Karpas-422 (cell line): ENCODE measurements at regions not wholly inside any gene's neighbourhood (a gene's known extent, or its start where the extent isn't known, plus 50 kb on each side); places are given as distances from the start of the nearest gene placed in this dataset.

Experiments
- DNase-seq: peaks from one replicate; pipeline ENCODE4 v3.0.0-alpha.2; 2015
- H2AFZ ChIP-seq: fragments of 200-600 bp; sonication (generic); 2 replicates; pipeline ENCODE4 v1.6.1; 2014; ENCODE audit warnings: antibody characterized with exemption, low read length, mixed read lengths
- H3K27ac ChIP-seq: fragments of 200-600 bp; sonication (generic); 2 replicates; pipeline ENCODE4 v1.5.1; 2014; ENCODE audit warnings: mild to moderate bottlenecking, low read length, moderate library complexity
- H3K27me3 ChIP-seq: fragments of 200-600 bp; sonication (generic); 2 replicates; pipeline ENCODE4 v1.6.1; 2014; ENCODE audit warnings: low read length, mixed read lengths
- H3K36me3 ChIP-seq: fragments of 200-600 bp; sonication (generic); 2 replicates; pipeline ENCODE4 v1.6.1; 2014; ENCODE audit warnings: low read length, mixed read lengths; ENCODE audit not compliant: insufficient read depth
- H3K4me1 ChIP-seq: fragments of 200-600 bp; sonication (generic); 2 replicates; pipeline ENCODE4 v1.6.1; 2014; ENCODE audit warnings: mild to moderate bottlenecking, low read length, mixed read lengths
- H3K4me2 ChIP-seq: fragments of 200-600 bp; sonication (generic); 2 replicates; pipeline ENCODE4 v1.6.1; 2014; ENCODE audit warnings: low read length, low read depth, mild to moderate bottlenecking; ENCODE audit not compliant: poor library complexity, severe bottlenecking
- H3K4me3 ChIP-seq: fragments of 200-600 bp; sonication (generic); 2 replicates; pipeline ENCODE4 v1.5.1; 2014; ENCODE audit warnings: mild to moderate bottlenecking, antibody characterized with exemption, low read length, mixed read lengths
- H3K79me2 ChIP-seq: fragments of 200-600 bp; sonication (generic); 2 replicates; pipeline ENCODE4 v1.6.1; 2014; ENCODE audit warnings: mild to moderate bottlenecking, low read length, mixed read lengths
- H3K9ac ChIP-seq: fragments of 200-600 bp; sonication (generic); 2 replicates; pipeline ENCODE4 v1.6.0; 2014; ENCODE audit warnings: low read length
- H3K9me2 ChIP-seq: fragments of 200-600 bp; sonication (generic), shearing (Covaris generic); replicated peaks from 2 replicates; pipeline ENCODE4 v1.6.0; 2014; ENCODE audit warnings: mild to moderate bottlenecking, low read length, moderate library complexity; ENCODE audit not compliant: insufficient read depth
- H3K9me3 ChIP-seq: fragments of 300-700, 200-600 bp; sonication (generic); 2 replicates; pipeline ENCODE4 v1.6.1; 2014; ENCODE audit warnings: low read length, mixed read lengths
- H4K20me1 ChIP-seq: fragments of 200-600 bp; sonication (generic); 2 replicates; pipeline ENCODE4 v1.6.1; 2014; ENCODE audit warnings: mild to moderate bottlenecking, antibody characterized with exemption, low read length, low read depth; ENCODE audit not compliant: insufficient read depth

GRCh38 chr6:3635482-3635881, 116.0 kb downstream of the PXDC1 start:
- Histone ChIP-seq H3K27me3 (no peaks in the 10 kb centered on the region), H4K20me1 (no peaks in the 10 kb centered on the region), H3K4me1 (no peaks in the 10 kb centered on the region), H2AFZ (no peak overlapping the region), H3K9me2 (no peaks in the 10 kb centered on the region), H3K4me2 (no peak overlapping the region), H3K4me3 (no peak overlapping the region), H3K36me3 (no peaks in the 10 kb centered on the region), H3K9me3 (no peaks in the 10 kb centered on the region), H3K27ac (no peak overlapping the region), H3K79me2 (no peaks in the 10 kb centered on the region), H3K9ac (no peak overlapping the region)
- no peak for DNase-seq

- Histone ChIP-seq H3K9me3 (no peaks in the 10 kb centered on the region), H3K27me3 (no peaks in the 10 kb centered on the region), H3K4me3 (no peak overlapping the region), H3K36me3 (no peaks in the 10 kb centered on the region), H2AFZ (no peak overlapping the region), H3K9me2 (no peaks in the 10 kb centered on the region), H3K9ac (no peak overlapping the region), H4K20me1 (no peaks in the 10 kb centered on the region), H3K4me1 (no peaks in the 10 kb centered on the region), H3K79me2 (no peaks in the 10 kb centered on the region), H3K27ac (no peak overlapping the region), H3K4me2 (no peak overlapping the region)
- DNase-seq = no peak
Observed at GRCh38 chr6:3634280-3634816, 117.2 kb downstream of the PXDC1 start.

- Histone ChIP-seq H3K79me2 (no peaks in the 10 kb centered on the region), H3K4me1 (no peaks in the 10 kb centered on the region)
- DNase-seq = no peak
Observed at GRCh38 chr6:3633711-3634110, 117.8 kb downstream of the PXDC1 start.

GRCh38 chr6:3631877-3632276, 119.6 kb downstream of the PXDC1 start:
- Histone ChIP-seq H3K27me3 (no peaks in the 10 kb centered on the region), H3K79me2 (no peaks in the 10 kb centered on the region), H3K9me3 (no peaks in the 10 kb centered on the region), H4K20me1 (no peaks in the 10 kb centered on the region), H3K27ac (no peak overlapping the region), H3K4me2 (no peak overlapping the region), H2AFZ (no peak overlapping the region), H3K36me3 (no peaks in the 10 kb centered on the region), H3K9me2 (no peaks in the 10 kb centered on the region), H3K4me3 (no peak overlapping the region), H3K4me1 (no peaks in the 10 kb centered on the region), H3K9ac (no peak overlapping the region)
- no peak for DNase-seq

More at GRCh38 chr6:3633711-3634110, 117.8 kb downstream of the PXDC1 start:
- H3K36me3 ChIP-seq = no peaks in the 10 kb centered on the region
- no peak overlapping the region for H2AFZ ChIP-seq
- H3K27me3 ChIP-seq = no peaks in the 10 kb centered on the region
- no peaks in the 10 kb centered on the region for H3K9me3 ChIP-seq
- no peaks in the 10 kb centered on the region for H4K20me1 ChIP-seq
- H3K9ac ChIP-seq = no peak overlapping the region
- no peak overlapping the region for H3K4me3 ChIP-seq
- no peak overlapping the region for H3K27ac ChIP-seq
- H3K9me2 ChIP-seq = no peaks in the 10 kb centered on the region
- no peak overlapping the region for H3K4me2 ChIP-seq

- Histone ChIP-seq H3K9ac (no peak overlapping the region), H3K9me2 (no peaks in the 10 kb centered on the region), H3K36me3 (no peaks in the 10 kb centered on the region), H2AFZ (no peak overlapping the region), H3K27ac (no peak overlapping the region), H4K20me1 (no peaks in the 10 kb centered on the region), H3K79me2 (no peaks in the 10 kb centered on the region), H3K27me3 (no peaks in the 10 kb centered on the region), H3K4me3 (no peak overlapping the region), H3K9me3 (no peaks in the 10 kb centered on the region), H3K4me1 (no peaks in the 10 kb centered on the region), H3K4me2 (no peak overlapping the region)
- no peak for DNase-seq
Observed at GRCh38 chr6:3631186-3631585, 120.3 kb downstream of the PXDC1 start.

- Histone ChIP-seq H3K4me2 (no peak overlapping the region), H3K9me3 (no peaks in the 10 kb centered on the region), H3K9me2 (no peaks in the 10 kb centered on the region), H3K27me3 (no peaks in the 10 kb centered on the region), H4K20me1 (no peaks in the 10 kb centered on the region), H3K79me2 (no peaks in the 10 kb centered on the region), H3K9ac (no peak overlapping the region), H3K4me1 (no peaks in the 10 kb centered on the region), H3K27ac (no peak overlapping the region), H3K36me3 (no peaks in the 10 kb centered on the region), H2AFZ (no peak overlapping the region), H3K4me3 (no peak overlapping the region)
- no peak for DNase-seq
Observed at GRCh38 chr6:3630258-3630835, 121.2 kb downstream of the PXDC1 start.

- DNase-seq = no peak
- Histone ChIP-seq H4K20me1 (no peaks in the 10 kb centered on the region), H3K27ac (no peak overlapping the region), H3K4me1 (no peaks in the 10 kb centered on the region), H3K4me3 (no peak overlapping the region), H2AFZ (no peak overlapping the region), H3K9ac (no peak overlapping the region), H3K9me3 (no peaks in the 10 kb centered on the region), H3K9me2 (no peaks in the 10 kb centered on the region), H3K36me3 (no peaks in the 10 kb centered on the region), H3K79me2 (no peaks in the 10 kb centered on the region), H3K27me3 (no peaks in the 10 kb centered on the region), H3K4me2 (no peak overlapping the region)
Observed at GRCh38 chr6:3627956-3628835, 123.3 kb downstream of the PXDC1 start.

- Histone ChIP-seq H3K9me2 (no peaks in the 10 kb centered on the region), H3K4me1 (no peaks in the 10 kb centered on the region), H2AFZ (no peak overlapping the region), H3K27me3 (no peaks in the 10 kb centered on the region), H3K4me2 (no peak overlapping the region), H4K20me1 (no peaks in the 10 kb centered on the region), H3K9ac (no peak overlapping the region), H3K4me3 (no peak overlapping the region), H3K36me3 (no peaks in the 10 kb centered on the region), H3K79me2 (no peaks in the 10 kb centered on the region), H3K9me3 (no peaks in the 10 kb centered on the region), H3K27ac (no peak overlapping the region)
- DNase-seq = no peak
Observed at GRCh38 chr6:3627501-3627900, 124.0 kb downstream of the PXDC1 start.
